Omental fat pad (tissue), 3 donors: ENCODE measurements at regions not wholly inside any gene's neighbourhood (a gene's known extent, or its start where the extent isn't known, plus 50 kb on each side); places are given as distances from the start of the nearest gene placed in this dataset.
"Not testable (repeated sequence)": the region's sequence is repeated elsewhere in the genome, so short reads cannot be mapped to it uniquely, and the experiment has no call there.

Experiments used
- ATAC-seq: fragments of 150-250 bp; one replicate; pipeline ENCODE4 v1.9.1; 2016; ENCODE audit warnings: mild to moderate bottlenecking, moderate library complexity; ENCODE audit not compliant: low FRiP score
- DNase-seq: peaks from one replicate; pipeline ENCODE4 v3.0.0-alpha.2; 2019; ENCODE audit warnings: low spot score
- CTCF ChIP-seq, 3 donors: fragments of 450-650 bp; IDR thresholded peaks; one replicate each; pipeline ENCODE4 v1.5.1; 2016 to 2017; ENCODE audit warnings: antibody characterized with exemption in 3 of 3, mild to moderate bottlenecking in 3 of 3, moderate library complexity in 2 of 3

GRCh38 chr3:144963810-144964209, 992.2 kb downstream of the DIPK2A start:
- no peak for DNase-seq
- ATAC-seq, result no peak
- TF ChIP-seq CTCF (IDR thresholded peaks at IDR 0.05), result no peak

- no peak for ATAC-seq
- TF ChIP-seq CTCF (IDR thresholded peaks at IDR 0.05), result no peak
- DNase-seq, result no peak
Measured at GRCh38 chr3:144966560-144966959, 994.9 kb downstream of the DIPK2A start.

GRCh38 chr3:144968750-144969350, 997.2 kb downstream of the DIPK2A start:
- ATAC-seq (no peak), DNase-seq (no peak)
- TF ChIP-seq CTCF (IDR thresholded peaks at IDR 0.05), result no peak

- DNase-seq, ATAC-seq: not testable (repeated sequence)
Measured at GRCh38 chr3:144984481-144984880, 1012.9 kb downstream of the DIPK2A start.

- no peak for ATAC-seq
- no peak for DNase-seq
- TF ChIP-seq CTCF (IDR thresholded peaks at IDR 0.05), result no peak
Measured at GRCh38 chr3:144989807-144990206, 1018.2 kb downstream of the DIPK2A start.

GRCh38 chr3:144995856-144996255, 1024.2 kb downstream of the DIPK2A start:
- DNase-seq (no peak), ATAC-seq (no peak)
- TF ChIP-seq CTCF (IDR thresholded peaks at IDR 0.05), result no peak

- no peak for TF ChIP-seq CTCF (IDR thresholded peaks at IDR 0.05)
- ATAC-seq (no peak), DNase-seq (no peak)
Measured at GRCh38 chr3:145005427-145005826, 1033.8 kb downstream of the DIPK2A start.

GRCh38 chr3:145006271-145006670, 1034.6 kb downstream of the DIPK2A start:
- TF ChIP-seq CTCF (IDR thresholded peaks at IDR 0.05), result no peak
- no peak for ATAC-seq
- no peak for DNase-seq
